Stimulated activated CD8-positive, alpha-beta memory T cell treated with anti-CD3 and anti-CD28 coated beads, Interleukin-15, amount 100 ng/mL, for 48 hours (primary cell): ENCODE measurements at regions not wholly inside any gene's neighbourhood (a gene's known extent, or its start where the extent isn't known, plus 50 kb on each side); places are given as distances from the start of the nearest gene placed in this dataset.

ENCODE experiments used
- DNase-seq, 2 donors: peaks; one replicate each; pipeline ENCODE4 v3.0.0-alpha.2; 2020; ENCODE audit warnings: low read depth in 2 of 2

GRCh38 chr13:30845297-30846214 lies 60.5 kb upstream of the MEDAG start:
- no peak for DNase-seq

- DNase-seq, result no peak
These were observed 59.8 kb upstream of the MEDAG start for GRCh38 chr13:30846311-30846710.

DNA sequence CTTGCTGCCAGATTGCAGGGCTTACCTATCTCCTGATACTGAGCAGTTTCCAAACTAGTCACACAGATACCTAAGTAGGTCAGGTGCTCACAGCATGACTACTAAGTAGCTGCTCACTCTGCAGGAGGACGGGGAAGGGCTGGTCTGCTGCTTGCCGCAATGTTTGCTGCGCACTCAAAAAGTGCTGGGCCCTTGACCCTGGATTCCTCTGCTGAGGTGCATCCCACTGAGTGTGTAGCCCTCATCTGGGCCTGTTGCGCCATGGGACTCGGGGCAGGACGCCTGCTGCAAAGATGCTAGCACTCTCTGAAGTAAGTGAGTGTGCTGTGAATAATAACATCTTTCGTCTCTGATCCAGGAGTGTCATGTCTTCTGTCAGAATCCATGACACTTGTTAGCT lies 59.2 kb upstream of the MEDAG start:
- DNase-seq, result no peak

DNA sequence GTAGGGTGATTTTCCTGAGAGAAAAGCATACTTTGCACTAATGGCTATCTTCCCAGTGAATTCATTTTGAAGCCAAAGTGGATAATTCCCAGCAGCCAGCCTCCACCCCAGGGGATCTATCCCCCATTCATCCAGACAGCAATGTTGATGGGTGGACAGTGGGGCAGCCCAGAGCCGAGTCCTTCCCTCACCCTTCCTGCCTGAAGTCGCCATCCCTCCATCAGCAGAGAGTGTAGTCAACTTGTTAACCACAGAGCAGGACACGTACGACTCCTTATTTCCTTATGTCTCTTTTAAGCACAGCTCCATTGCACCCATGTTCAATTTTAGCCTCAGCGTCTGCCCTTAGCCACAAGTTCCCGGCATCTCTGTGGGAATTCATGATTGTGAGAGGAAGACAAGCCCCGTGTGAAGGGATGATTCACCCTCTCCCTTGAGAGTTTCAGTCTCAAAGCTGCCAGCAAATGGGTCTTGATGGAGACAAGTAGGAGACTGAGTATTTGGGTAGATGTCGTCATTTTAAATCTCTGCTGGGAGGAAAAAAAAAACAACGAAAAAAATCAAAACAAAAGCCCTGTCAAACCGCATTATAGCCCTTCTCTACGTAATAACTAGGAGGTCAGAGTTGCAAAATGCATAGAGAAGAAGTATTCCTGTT lies 58.3 kb upstream of the MEDAG start:
- DNase-seq, result no peak

GRCh38 chr13:30848332-30849027 lies 57.6 kb upstream of the MEDAG start:
- DNase-seq, result no peak

GRCh38 chr13:30849611-30850010 lies 56.5 kb upstream of the MEDAG start:
- DNase-seq, result no peak

- no peak for DNase-seq
These were observed 55.7 kb upstream of the MEDAG start for GRCh38 chr13:30850204-30850866.

DNA sequence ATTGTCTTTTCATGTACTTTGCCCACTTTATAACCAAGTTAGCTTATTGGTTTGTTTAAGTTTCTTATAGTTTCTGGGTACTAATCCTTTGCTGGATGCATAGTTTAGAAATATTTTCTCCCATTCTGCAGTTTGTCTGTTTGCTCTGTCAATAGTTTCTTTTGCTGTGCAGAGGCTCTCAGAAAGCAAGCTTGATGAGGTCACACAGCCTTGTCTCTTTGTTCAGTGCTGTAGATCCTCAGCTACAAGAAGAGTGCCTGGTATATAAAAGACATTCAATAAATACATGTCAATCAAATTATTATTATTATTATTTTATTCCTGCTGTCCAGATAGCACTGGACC lies 55.2 kb upstream of the MEDAG start:
- DNase-seq, result no peak

GRCh38 chr13:30851697-30852096 lies 54.4 kb upstream of the MEDAG start:
- DNase-seq, result no peak

DNA sequence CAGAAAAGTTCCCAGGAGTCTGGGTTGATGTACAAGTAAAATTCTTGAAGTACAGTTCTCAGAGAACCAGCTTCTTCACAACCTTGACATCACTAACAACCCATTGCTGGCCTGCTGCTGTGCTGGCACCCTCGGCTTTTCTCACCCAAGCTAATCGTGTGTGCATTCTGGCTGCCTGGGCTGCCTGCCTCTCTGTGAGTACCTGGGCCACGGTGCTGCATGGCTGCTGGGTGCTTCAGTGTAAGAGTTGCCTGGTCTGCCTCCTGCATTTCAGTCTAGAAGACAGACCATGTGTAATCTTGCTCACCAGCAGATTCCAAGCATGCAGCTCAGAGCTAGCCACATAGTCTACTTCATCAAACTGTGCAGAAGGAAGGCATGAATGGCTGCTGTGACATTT lies 50.5 kb upstream of the MEDAG start:
- no peak for DNase-seq

GRCh38 chr13:30856005-30856790 lies 49.9 kb upstream of the MEDAG start:
- no peak for DNase-seq
